ENCODE measurements at regions not wholly inside any gene's neighbourhood (a gene's known extent, or its start where the extent isn't known, plus 50 kb on each side); places are given as distances from the start of the nearest gene placed in this dataset.

DNA sequence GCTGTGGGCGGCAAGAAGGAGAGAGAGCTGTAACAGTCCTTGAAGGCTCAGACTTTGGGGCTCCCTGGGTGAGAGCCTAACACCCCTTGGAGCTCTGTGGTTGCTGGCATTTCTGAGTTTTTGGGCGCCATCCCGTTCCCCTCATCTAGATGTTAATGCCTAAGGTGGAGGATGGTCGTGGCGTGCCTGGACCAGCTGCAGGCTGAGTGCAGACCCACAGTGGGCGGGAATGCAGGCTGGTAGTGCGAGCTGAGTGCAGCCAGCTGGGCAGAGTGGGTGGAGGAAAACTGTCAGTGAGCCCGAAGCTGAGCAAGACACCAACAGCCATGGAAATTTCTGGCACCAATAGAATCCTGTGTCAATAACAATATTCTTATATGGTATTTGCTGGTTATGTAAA, 403.0 kb downstream of the ANKRD7 start:
- H3K27me3 Mint-ChIP-seq: no peaks in the 10 kb centered on the region
- H3K27ac Mint-ChIP-seq: no peak overlapping the region
- peaks cover 9% of the 10 kb centered on the region for H3K9me3 Mint-ChIP-seq
- intact Hi-C loops (cut with micrococcal nuclease): no loop called here
- no peak overlapping the region for H3K4me3 Mint-ChIP-seq
- no peaks in the 10 kb centered on the region for H3K36me3 Mint-ChIP-seq (ENCODE audit: low read depth)
- no peaks in the 10 kb centered on the region for H3K4me1 Mint-ChIP-seq (ENCODE audit: low read depth)

DNA sequence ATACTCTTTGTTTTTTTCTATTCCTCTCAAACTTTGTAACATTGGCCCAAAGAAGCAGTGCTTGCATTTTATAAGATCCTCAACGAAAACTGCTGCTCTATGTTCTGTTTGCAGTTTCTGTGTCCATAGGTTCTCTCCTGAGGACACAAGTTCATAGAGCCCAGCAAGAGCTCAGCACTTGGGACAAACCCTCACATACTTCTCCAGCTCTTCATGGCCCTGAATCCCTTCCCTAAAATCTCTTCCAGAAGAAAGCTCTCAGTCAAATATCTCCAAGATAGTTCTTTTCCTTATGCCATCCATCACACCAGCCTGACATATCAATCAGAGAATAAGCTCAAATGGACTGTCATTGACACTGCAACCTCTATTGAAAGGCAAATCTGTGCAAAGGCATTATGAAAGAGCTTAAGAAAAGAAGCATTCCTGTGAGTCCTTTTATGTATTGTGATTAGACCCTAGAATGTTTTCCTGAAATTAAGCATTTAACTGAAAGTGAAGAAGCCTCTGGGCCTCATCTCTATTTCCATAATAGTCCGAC, 405.5 kb downstream of the ANKRD7 start:
- Mint-ChIP-seq H3K27ac (no peak overlapping the region), H3K9me3 (peaks cover 9% of the 10 kb centered on the region), H3K36me3 (ENCODE audit: low read depth) (no peaks in the 10 kb centered on the region), H3K4me3 (no peak overlapping the region), H3K4me1 (ENCODE audit: low read depth) (no peaks in the 10 kb centered on the region), H3K27me3 (no peaks in the 10 kb centered on the region)
- intact Hi-C loops (cut with micrococcal nuclease): no loop called here

DNA sequence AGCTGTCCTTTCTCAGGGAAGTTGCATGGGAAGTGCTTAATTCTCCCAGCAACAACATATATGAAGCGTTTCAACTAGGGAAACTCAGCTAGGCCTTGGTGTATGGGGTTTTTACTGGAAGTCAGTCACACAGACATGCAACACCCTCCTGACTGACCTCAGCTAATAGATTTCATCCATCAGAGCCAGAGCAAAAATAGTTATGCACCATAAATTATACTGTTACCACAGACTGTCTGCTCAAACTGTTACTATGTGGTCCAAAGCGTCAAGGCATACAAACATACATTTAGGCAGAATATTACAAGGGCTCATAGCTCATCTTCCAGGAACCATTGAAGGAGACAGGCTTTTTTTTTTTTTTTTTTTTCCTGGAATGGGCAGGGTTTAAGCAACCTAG, 417.9 kb downstream of the ANKRD7 start:
- no peak overlapping the region for H3K4me3 Mint-ChIP-seq
- no peaks in the 10 kb centered on the region for H3K4me1 Mint-ChIP-seq (ENCODE audit: low read depth)
- intact Hi-C loops (cut with micrococcal nuclease): no loop called here
- no peaks in the 10 kb centered on the region for H3K36me3 Mint-ChIP-seq (ENCODE audit: low read depth)
- H3K27ac Mint-ChIP-seq: no peak overlapping the region
- no peaks in the 10 kb centered on the region for H3K9me3 Mint-ChIP-seq
- no peaks in the 10 kb centered on the region for H3K27me3 Mint-ChIP-seq

GRCh38 chr7:118644346-118644745, 419.8 kb downstream of the ANKRD7 start:
- Mint-ChIP-seq H3K27ac (no peak overlapping the region), H3K36me3 (ENCODE audit: low read depth) (no peaks in the 10 kb centered on the region), H3K9me3 (no peaks in the 10 kb centered on the region), H3K4me1 (ENCODE audit: low read depth) (no peaks in the 10 kb centered on the region), H3K4me3 (no peak overlapping the region), H3K27me3 (no peaks in the 10 kb centered on the region)
- intact Hi-C loops (cut with micrococcal nuclease): no loop called here

GRCh38 chr7:118648002-118648401, 423.5 kb downstream of the ANKRD7 start:
- intact Hi-C loops (cut with micrococcal nuclease): no loop called here
- Mint-ChIP-seq H3K27ac (no peak overlapping the region), H3K9me3 (no peaks in the 10 kb centered on the region), H3K4me3 (no peak overlapping the region), H3K4me1 (ENCODE audit: low read depth) (no peaks in the 10 kb centered on the region), H3K27me3 (no peaks in the 10 kb centered on the region), H3K36me3 (ENCODE audit: low read depth) (no peaks in the 10 kb centered on the region)

GRCh38 chr7:118657391-118658005, 433.0 kb downstream of the ANKRD7 start:
- no peaks in the 10 kb centered on the region for H3K36me3 Mint-ChIP-seq (ENCODE audit: low read depth)
- H3K9me3 Mint-ChIP-seq: no peaks in the 10 kb centered on the region
- no peak overlapping the region for H3K27ac Mint-ChIP-seq
- H3K4me3 Mint-ChIP-seq: no peak overlapping the region
- intact Hi-C loops (cut with micrococcal nuclease): no loop called here
- no peaks in the 10 kb centered on the region for H3K4me1 Mint-ChIP-seq (ENCODE audit: low read depth)
- no peaks in the 10 kb centered on the region for H3K27me3 Mint-ChIP-seq

DNA sequence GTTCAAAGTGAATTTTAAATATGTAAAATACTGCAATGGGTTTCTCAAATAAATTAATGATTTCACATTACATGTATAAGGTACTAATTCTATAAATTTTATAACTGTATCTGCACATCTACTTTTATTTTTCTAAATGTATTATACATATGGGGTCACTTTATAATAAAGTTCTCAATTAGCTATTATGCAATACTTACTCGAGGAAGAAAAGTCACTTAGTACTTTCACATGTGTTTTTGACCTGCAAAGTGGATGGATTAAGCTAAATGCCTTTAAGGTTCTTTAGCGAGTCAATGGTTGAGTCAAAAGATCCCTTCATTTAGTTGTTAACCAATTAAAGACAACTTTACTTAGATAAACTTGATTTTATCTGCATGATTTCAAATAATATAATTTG, 437.8 kb downstream of the ANKRD7 start:
- Mint-ChIP-seq H3K4me3 (no peak overlapping the region), H3K9me3 (no peaks in the 10 kb centered on the region), H3K27ac (no peak overlapping the region), H3K4me1 (ENCODE audit: low read depth) (no peaks in the 10 kb centered on the region), H3K36me3 (ENCODE audit: low read depth) (no peaks in the 10 kb centered on the region), H3K27me3 (no peaks in the 10 kb centered on the region)
- intact Hi-C loops (cut with micrococcal nuclease): no loop called here

DNA sequence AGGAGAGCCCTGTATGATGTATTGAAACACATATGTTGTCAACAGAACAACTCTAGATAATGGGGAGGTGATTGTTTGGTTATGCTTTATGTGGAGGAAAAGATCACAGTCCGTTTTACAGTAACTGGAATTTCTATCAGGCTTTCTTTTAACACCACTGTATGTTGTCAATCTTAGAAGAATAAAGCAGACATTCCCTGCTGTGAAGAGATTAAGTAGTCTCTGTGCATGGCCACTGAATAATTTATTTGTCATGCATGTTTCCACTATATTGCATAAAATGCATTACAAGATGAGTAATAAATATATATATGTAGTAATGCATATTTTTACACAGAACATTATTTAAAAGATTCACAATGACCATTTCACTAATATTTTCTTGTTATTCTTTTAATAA, 440.0 kb downstream of the ANKRD7 start:
- no peaks in the 10 kb centered on the region for H3K27me3 Mint-ChIP-seq
- H3K4me3 Mint-ChIP-seq: no peak overlapping the region
- H3K4me1 Mint-ChIP-seq (ENCODE audit: low read depth): no peaks in the 10 kb centered on the region
- H3K9me3 Mint-ChIP-seq: no peaks in the 10 kb centered on the region
- H3K27ac Mint-ChIP-seq: no peak overlapping the region
- intact Hi-C loops (cut with micrococcal nuclease): no loop called here
- H3K36me3 Mint-ChIP-seq (ENCODE audit: low read depth): no peaks in the 10 kb centered on the region

GRCh38 chr7:118671149-118671548, 446.6 kb downstream of the ANKRD7 start:
- H3K27ac Mint-ChIP-seq: no peak overlapping the region
- no peak overlapping the region for H3K4me3 Mint-ChIP-seq
- H3K4me1 Mint-ChIP-seq (ENCODE audit: low read depth): no peaks in the 10 kb centered on the region
- H3K9me3 Mint-ChIP-seq: peaks cover 6% of the 10 kb centered on the region
- H3K27me3 Mint-ChIP-seq: no peaks in the 10 kb centered on the region
- no peaks in the 10 kb centered on the region for H3K36me3 Mint-ChIP-seq (ENCODE audit: low read depth)
- intact Hi-C loops (cut with micrococcal nuclease): no loop called here

GRCh38 chr7:118684796-118685195, 460.3 kb downstream of the ANKRD7 start:
- Mint-ChIP-seq H3K4me3 (no peak overlapping the region), H3K4me1 (ENCODE audit: low read depth) (no peaks in the 10 kb centered on the region), H3K27ac (no peak overlapping the region), H3K9me3 (no peaks in the 10 kb centered on the region), H3K27me3 (no peaks in the 10 kb centered on the region), H3K36me3 (ENCODE audit: low read depth) (no peaks in the 10 kb centered on the region)
- intact Hi-C loops (cut with micrococcal nuclease): no loop called here

DNA sequence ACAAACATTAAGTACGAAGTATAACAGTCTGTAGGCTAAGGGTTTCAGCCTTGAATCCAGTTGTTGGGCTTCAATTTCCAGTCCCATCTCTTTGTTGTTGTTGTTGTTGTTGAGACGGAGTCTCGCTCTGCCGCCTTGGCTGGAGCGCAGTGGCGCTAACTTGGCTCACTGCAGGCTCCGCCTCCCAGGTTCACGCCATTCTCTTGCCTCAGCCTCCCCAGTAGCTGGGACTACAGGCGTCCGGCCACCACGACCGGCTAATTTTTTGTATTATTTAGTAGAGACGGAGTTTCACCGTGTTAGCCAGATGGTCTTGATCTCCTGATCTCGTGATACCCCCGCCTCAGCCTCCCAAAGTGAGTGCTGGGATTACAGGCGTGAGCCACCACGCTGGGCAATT, 464.9 kb downstream of the ANKRD7 start:
- Mint-ChIP-seq H3K9me3 (no peaks in the 10 kb centered on the region), H3K36me3 (ENCODE audit: low read depth) (no peaks in the 10 kb centered on the region), H3K4me3 (no peak overlapping the region), H3K4me1 (ENCODE audit: low read depth) (no peaks in the 10 kb centered on the region), H3K27me3 (no peaks in the 10 kb centered on the region), H3K27ac (no peak overlapping the region)
- intact Hi-C loops (cut with micrococcal nuclease): no loop called here

- H3K4me3 Mint-ChIP-seq: no peak overlapping the region
- intact Hi-C loops (cut with micrococcal nuclease): no loop called here
- H3K4me1 Mint-ChIP-seq (ENCODE audit: low read depth): no peaks in the 10 kb centered on the region
- H3K9me3 Mint-ChIP-seq: no peaks in the 10 kb centered on the region
- H3K27ac Mint-ChIP-seq: no peak overlapping the region
- no peaks in the 10 kb centered on the region for H3K27me3 Mint-ChIP-seq
- H3K36me3 Mint-ChIP-seq (ENCODE audit: low read depth): no peaks in the 10 kb centered on the region
These were observed 472.4 kb downstream of the ANKRD7 start for GRCh38 chr7:118696879-118697278.

DNA sequence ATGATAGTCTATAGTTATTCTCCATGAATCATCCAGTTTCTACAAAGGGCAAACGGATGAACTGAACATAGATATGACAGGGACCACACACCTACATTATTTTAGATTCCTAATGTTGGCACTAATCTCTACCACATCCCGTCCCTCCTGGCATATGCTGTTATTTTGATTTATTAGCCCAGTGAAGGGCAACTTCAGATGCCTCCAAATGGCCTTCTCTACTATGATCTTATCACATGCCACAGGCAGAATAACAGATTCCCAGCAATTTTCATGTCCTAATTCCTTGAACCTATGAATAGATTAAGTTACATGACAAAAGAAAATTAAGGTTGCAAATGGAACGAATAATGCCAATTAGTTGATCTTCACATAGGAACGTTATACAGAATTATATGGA, 474.7 kb downstream of the ANKRD7 start:
- Mint-ChIP-seq H3K4me1 (ENCODE audit: low read depth) (no peaks in the 10 kb centered on the region), H3K36me3 (ENCODE audit: low read depth) (no peaks in the 10 kb centered on the region), H3K4me3 (no peak overlapping the region), H3K9me3 (no peaks in the 10 kb centered on the region), H3K27ac (no peak overlapping the region), H3K27me3 (no peaks in the 10 kb centered on the region)
- intact Hi-C loops (cut with micrococcal nuclease): no loop called here

GRCh38 chr7:118708741-118709140, 484.2 kb downstream of the ANKRD7 start:
- intact Hi-C loops (cut with micrococcal nuclease): no loop called here
- Mint-ChIP-seq H3K36me3 (ENCODE audit: low read depth) (no peaks in the 10 kb centered on the region), H3K9me3 (no peaks in the 10 kb centered on the region), H3K4me3 (no peak overlapping the region), H3K27ac (no peak overlapping the region), H3K4me1 (ENCODE audit: low read depth) (no peaks in the 10 kb centered on the region), H3K27me3 (no peaks in the 10 kb centered on the region)

DNA sequence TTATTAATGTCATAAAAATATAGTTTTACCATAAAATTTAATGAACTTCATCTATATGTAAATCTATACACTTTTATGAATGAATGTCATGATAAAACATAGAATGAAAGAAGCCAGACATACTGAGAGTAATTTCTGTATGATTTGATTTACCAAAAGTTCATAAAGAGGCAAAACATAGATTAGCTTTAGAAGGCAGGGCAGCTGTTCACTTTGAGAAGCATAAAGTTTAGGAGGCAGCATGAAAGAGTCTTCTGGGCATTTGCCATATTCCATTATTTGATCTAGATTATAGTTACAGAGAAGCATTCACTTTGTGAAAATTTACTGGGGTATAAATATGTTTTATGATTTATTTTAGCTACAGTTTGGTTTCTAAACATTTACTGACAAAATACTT, 487.2 kb downstream of the ANKRD7 start:
- Mint-ChIP-seq H3K27ac (no peak overlapping the region), H3K27me3 (no peaks in the 10 kb centered on the region), H3K4me3 (no peak overlapping the region), H3K36me3 (ENCODE audit: low read depth) (no peaks in the 10 kb centered on the region), H3K9me3 (no peaks in the 10 kb centered on the region), H3K4me1 (ENCODE audit: low read depth) (no peaks in the 10 kb centered on the region)
- intact Hi-C loops (cut with micrococcal nuclease): no loop called here

All from dendritic cell treated with granulocyte-macrophage colony-stimulating factor and Interleukin-4, amounts not matched to agents 40 ng/mL and 50 ng/mL, for 4 days (primary cell).